GM19035 (cell line): ENCODE measurements at regions not wholly inside any gene's neighbourhood (a gene's known extent, or its start where the extent isn't known, plus 50 kb on each side); places are given as distances from the start of the nearest gene placed in this dataset.
"Not testable (repeated sequence)": the region's sequence is repeated elsewhere in the genome, so short reads cannot be mapped to it uniquely, and the experiment has no call there.

Experiments used
- ATAC-seq: cut with Tn5 transposase; IDR thresholded peaks from one replicate; pipeline ENCODE4 v1.9.1; 2021; ENCODE audit not compliant: unreplicated experiment

- ATAC-seq: no peak
Measured at GRCh38 chr7:69187824-69188333, 410.4 kb upstream of the AUTS2 start.

GRCh38 chr7:69189406-69189805 is 408.9 kb upstream of the AUTS2 start:
- ATAC-seq: no peak

GRCh38 chr7:69190025-69190424 is 408.2 kb upstream of the AUTS2 start:
- no peak for ATAC-seq

DNA sequence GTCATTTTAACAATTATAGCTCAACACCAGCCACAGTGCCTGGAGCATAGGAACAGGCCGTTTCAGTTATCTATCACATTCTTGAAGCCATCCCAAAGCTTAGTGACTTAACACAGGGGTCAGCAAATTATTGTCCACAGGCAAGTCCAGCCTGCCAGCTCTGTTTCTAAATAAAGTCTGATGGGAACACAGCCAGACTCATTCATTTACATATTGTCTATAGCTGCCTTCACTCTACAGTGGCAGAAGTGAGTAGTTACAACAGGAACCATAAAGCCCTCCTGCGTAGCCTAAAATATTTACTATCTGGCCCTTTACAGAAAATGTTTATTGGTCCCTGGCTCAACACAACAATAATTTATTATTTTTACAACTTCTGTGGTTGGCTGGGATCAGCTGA is 407.5 kb upstream of the AUTS2 start:
- no peak for ATAC-seq

DNA sequence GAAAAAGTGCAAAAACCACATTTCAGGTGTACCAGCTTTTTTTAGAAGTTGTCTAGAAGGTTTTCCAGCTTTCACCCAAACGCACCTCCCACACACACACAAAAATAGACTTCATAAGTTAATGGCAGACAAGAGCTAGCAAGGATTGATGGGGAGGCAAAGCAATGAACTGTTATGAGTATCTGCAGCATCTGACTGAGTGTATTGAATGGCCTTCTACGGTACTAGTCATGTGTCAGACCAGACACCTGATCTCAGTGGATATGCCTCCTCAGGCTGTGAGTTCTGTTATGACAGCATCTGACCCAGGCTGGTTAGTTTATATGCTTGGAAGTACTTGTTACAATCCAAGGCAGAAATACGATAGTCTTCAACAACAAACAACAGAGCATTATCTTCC is 406.1 kb upstream of the AUTS2 start:
- no peak for ATAC-seq

DNA sequence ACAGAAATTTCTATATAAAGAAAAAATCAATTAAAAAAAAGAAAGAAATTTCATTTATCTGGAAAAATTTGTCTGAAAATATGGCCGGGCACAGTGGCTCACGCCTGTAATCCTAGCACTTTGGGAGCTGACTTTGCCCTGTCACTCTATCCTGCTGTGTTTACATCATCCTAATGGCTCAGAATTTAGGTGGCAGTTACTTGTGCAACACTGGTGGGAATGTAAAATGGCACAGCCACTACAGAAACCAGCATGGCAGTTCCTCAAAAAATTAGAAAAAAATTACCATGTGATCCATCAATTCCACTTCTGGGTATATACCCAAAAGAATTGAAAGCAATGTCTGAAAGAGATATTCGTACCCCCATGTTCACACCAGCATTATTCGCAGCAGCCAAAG is 405.2 kb upstream of the AUTS2 start:
- no peak for ATAC-seq

- no peak for ATAC-seq
Measured at GRCh38 chr7:69196593-69196992, 401.7 kb upstream of the AUTS2 start.

GRCh38 chr7:69198250-69198649 is 400.0 kb upstream of the AUTS2 start:
- ATAC-seq: no peak

- ATAC-seq: no peak
Measured at GRCh38 chr7:69199041-69199440, 399.2 kb upstream of the AUTS2 start.

- no peak for ATAC-seq
Measured at GRCh38 chr7:69199661-69200060, 398.6 kb upstream of the AUTS2 start.

- ATAC-seq: no peak
Measured at GRCh38 chr7:69203871-69204270, 394.4 kb upstream of the AUTS2 start.

DNA sequence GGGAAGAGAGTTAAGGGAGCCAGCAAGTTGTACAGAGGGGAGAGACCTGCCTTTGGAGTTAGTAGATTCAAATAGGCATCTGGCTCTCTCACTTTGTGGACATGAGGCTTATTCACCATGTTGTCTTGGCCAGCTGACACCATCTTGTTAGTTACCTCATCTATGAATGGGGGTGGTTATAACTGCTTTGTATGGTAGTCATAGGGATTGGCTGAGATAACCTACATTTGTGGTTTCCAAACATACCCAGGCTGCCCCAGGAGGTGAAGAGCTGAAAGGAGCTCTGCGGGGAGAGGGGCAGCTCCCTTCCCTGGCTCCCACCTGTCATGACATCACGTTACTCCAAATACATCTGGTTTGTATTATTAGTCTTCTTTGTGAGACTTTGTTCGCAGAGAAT is 393.3 kb upstream of the AUTS2 start:
- ATAC-seq: no peak

GRCh38 chr7:69205581-69205980 is 392.7 kb upstream of the AUTS2 start:
- no peak for ATAC-seq

DNA sequence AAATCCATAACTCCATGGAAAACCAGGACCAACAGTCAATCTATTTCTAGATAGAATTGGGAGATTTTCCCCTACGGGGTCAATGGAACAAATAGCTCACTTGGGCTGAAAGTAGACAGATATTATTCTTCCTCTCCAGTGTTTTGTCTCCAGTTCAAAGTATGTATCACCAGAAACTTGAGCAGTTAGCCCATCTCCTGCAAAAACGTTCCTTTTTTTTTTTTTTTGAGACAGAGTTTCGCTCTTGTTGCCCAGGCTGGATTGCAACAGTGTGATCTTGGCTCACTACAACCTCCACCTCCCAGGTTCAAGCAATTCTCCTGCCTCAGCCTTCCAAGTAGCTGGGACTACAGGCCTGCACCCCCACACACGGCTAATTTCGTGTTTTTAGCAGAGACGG is 390.0 kb upstream of the AUTS2 start:
- ATAC-seq: no peak

DNA sequence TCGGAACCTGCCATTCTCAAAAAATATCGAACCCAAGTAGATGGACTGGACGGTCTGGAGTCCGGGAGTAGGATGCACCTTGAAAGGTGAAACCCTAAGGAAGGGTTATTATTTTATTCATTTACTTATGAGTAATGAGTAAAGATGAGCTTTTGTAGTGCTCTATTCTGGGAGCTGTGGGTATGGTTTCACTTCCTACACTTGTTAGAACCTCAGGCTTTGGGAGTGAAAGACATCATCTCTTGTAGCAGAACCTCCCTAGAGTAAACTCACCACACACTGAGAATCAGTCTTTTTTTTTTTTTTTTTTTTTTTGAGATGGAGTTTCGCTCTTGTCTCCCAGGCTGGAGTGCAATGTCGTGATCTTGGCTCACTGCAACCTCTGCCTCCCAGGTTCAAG is 389.4 kb upstream of the AUTS2 start:
- peak; percentile 98 for ATAC-seq

DNA sequence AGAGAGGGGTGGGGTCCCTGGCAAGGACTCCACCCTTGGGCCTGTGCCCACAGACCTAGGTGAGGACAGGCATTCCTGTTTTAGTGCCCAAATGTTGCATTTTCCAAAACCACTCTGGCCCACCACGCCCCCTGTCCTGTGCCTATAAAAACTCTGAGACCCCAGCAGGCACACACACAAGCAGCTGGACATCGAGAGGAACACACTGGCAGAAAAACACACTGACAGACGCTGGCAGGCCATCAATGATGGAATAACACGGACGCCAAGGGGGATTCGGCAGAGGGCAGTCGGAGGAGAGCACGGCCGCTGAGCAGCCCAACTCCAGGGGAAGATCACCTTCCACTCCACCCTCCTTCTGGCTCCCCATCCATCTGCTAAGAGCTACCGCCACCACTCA is 386.9 kb upstream of the AUTS2 start:
- ATAC-seq: no peak

DNA sequence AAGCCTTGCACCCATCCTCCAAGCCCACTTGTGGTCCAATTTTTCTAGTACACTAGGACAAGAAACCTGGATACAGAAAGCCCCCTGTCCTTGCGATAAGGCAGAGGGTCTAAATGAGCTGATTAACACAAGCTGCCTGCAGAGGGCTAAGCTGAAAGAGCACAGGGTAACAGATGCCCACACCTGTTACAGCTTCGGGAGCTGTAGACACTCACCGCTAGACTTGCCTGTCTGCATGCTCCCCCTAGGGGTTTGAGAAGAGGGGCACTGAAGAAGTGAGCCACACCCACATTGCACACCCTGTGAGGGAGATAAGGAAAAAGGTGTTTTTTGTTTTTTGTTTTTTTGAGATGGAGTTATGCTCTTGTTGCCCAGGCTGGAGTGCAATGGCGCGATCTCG is 386.5 kb upstream of the AUTS2 start:
- ATAC-seq: no peak

DNA sequence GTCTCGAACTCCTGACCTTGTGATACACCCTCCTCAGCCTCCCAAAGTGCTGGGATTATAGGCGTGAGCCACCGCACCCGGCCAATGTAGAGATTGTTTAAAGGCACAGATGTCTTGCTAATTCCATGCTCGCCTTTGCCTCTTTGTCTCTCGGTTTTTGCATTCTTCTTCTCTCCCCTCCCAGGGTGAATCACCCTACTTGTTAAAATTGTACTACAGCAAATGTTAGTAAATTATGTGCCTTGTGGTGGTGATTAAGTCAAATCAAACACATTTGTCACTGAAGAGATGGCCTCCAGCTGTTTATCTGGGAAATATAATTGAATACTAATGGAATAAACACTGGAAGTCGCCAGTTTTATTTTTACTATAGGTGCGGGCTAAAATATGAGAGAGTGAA is 384.4 kb upstream of the AUTS2 start:
- no peak for ATAC-seq

DNA sequence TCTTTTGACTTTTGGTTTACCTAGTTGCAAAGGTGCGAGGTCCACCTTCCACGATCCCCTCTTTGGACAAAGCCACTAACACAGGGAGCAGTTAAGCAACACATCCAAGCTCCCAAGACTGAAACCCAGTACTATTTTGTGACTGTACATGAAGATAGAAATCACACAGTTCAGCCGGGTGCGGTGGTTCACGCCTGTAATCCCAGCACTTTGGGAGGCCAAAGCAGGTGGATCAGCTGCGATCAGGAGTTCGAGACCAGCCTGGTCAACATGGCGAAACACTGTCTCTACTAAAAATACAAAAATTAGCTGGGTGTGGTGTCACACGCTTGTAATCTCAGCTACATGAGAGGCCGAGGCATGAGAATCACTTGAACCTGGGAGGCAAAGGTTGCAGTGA is 382.8 kb upstream of the AUTS2 start:
- ATAC-seq: not testable (repeated sequence)

DNA sequence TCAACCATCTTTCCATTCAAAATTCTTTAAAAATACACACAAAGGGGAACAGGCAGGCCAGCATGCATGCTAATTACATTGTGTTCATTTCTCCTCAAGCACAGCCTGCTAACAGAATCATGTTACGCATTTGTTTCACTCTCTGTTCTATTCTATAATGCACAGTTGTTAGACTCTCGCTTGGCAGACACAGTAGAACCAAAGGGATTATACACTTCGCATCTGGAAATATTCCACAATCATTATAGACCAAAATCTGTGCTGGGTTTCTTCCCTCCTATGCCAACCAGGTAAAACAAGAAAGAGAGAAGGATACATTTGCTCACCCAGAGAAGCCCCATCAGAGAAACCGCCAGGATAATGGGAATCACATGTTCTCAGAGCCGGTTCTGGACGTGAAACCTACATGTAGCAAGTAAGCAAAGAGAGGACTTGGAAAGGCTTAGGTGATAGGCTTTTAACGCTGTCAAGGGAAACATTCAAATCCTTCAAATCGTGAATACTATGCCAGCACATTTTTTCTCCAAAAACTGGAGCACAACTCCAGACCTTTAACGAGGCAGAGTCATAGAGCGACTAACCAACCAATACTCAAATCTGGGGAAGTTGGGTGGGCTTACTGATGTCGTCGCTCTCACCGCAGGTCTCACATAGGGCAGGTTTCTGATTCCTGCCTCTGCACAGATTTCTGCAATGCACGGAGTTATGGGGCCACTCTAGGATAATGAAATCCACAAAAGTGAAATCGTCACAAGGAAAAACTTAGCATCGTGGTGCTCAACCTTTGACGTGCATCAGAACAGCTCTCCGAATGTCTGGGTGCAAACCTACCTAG is 380.5 kb upstream of the AUTS2 start:
- no peak for ATAC-seq

DNA sequence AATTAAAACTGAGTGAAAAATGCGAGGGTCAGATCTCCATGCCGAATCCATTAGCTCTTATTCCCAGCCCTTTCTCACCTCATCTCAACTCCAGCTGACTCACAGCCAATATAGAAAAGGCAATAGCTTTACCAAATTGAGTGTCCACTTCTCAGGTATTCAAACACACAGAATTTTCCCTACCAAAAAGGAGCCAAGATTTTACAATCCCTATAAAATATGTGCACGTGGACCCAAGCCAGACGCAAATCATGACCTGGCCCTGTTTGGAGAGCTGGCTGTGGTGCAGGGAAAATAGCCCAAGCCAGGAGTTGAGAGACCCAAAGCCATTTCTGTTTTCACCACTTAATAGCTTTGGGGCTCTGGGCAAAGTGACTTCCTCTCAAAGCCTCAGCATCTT is 379.7 kb upstream of the AUTS2 start:
- no peak for ATAC-seq

GRCh38 chr7:69219381-69219780 is 378.9 kb upstream of the AUTS2 start:
- ATAC-seq: no peak
